Left lung (tissue), 4 donors: ENCODE measurements at regions not wholly inside any gene's neighbourhood (a gene's known extent, or its start where the extent isn't known, plus 50 kb on each side); places are given as distances from the start of the nearest gene placed in this dataset.
"Not testable (repeated sequence)": the region's sequence is repeated elsewhere in the genome, so short reads cannot be mapped to it uniquely, and the experiment has no call there.

Experiments
- ATAC-seq: fragments of 200-7000 bp; cut with Tn5 transposase; one replicate; pipeline ENCODE4 v1.9.1; 2020; ENCODE audit warnings: moderate library complexity
- DNase-seq, 4 donors: peaks; one replicate each; pipeline ENCODE4 v3.0.0-alpha.2; 2013 to 2020
- H3K27ac ChIP-seq, 2 donors: fragments of 200-600 bp; sonication (generic) in 1 of 2; one replicate each; pipeline versions ENCODE4 v1.5.0 to v1.8.0; 2020 to 2021
- H3K27me3 ChIP-seq, 2 donors: fragments of 200-600 bp; sonication (generic) in 1 of 2; one replicate each; pipeline versions ENCODE4 v1.5.0 to v1.8.0; 2020 to 2021
- H3K36me3 ChIP-seq, 2 donors: fragments of 200-600 bp; sonication (generic) in 1 of 2; one replicate each; pipeline versions ENCODE4 v1.5.0 to v1.8.0; 2020 to 2021
- H3K4me1 ChIP-seq, 2 donors: fragments of 200-600 bp; one replicate each; pipeline ENCODE4 v1.8.0; 2021
- H3K4me3 ChIP-seq, 2 donors: fragments of 200-600 bp; sonication (generic) in 1 of 2; one replicate each; pipeline versions ENCODE4 v1.5.0 to v1.8.0; 2020 to 2021; ENCODE audit warnings: mild to moderate bottlenecking in 1 of 2
- H3K9me3 ChIP-seq, 2 donors: fragments of 200-600 bp; sonication (generic) in 1 of 2; one replicate each; pipeline versions ENCODE4 v1.5.0 to v1.8.0; 2020 to 2021
- CTCF ChIP-seq, 2 donors: fragments of 200-600 bp; sonication (generic) in 1 of 2; IDR thresholded peaks; one replicate each; pipeline versions ENCODE4 v1.5.0 to v1.8.0; 2021; ENCODE audit warnings: antibody characterized with exemption in 2 of 2
- intact Hi-C, 2 donors: fragments of 100-400 bp; cut with DNase I; formaldehyde crosslinking; loops; one replicate each; pipeline versions ENCODE4 v1.11.2 to v1.14.2; 2022
- donor health status: DM: no; HTN: yes; CAD: no.
- donor health status: DM: no; HTN: no; CAD: no.

DNA sequence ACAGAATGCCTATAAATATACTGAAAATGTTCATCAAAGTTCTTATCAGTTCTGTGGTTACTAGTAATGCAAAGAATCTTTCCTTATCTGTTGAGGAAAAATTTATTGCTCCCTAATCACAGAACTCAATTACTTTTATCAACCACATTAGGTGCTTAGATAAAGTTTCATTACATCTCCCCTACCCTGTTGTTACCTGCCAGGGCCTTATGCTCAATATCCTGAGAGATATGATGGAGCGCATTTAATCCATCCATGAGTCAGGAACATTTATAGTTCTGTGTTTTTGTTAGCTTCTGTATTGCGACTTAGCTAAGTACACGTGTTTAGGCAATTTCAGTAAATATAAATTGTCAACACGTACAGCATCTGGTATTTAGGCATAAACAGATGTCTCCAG is 164.3 kb upstream of the ST8SIA4 start:
- ATAC-seq (no peak), DNase-seq (no peak)
- intact Hi-C loops: no loop called here
- no peaks in the 10 kb centered on the region for H3K36me3 ChIP-seq
- H3K27me3 ChIP-seq: no peaks in the 10 kb centered on the region
- H3K9me3 ChIP-seq: peaks cover 0 to 12% of the 10 kb centered on the region in 2 donors
- TF ChIP-seq CTCF (IDR thresholded peaks at IDR 0.05): no peak
- no peak overlapping the region for H3K27ac ChIP-seq
- H3K4me1 ChIP-seq: no peaks in the 10 kb centered on the region
- no peak overlapping the region for H3K4me3 ChIP-seq

- intact Hi-C loops: no loop called here
Measured at GRCh38 chr5:101062902-101063301, 159.8 kb upstream of the ST8SIA4 start.

GRCh38 chr5:101047181-101047580 is 144.1 kb upstream of the ST8SIA4 start:
- H3K9me3 ChIP-seq: no peaks in the 10 kb centered on the region
- no peak for DNase-seq
- H3K36me3 ChIP-seq: no peaks in the 10 kb centered on the region
- H3K4me1 ChIP-seq: no peaks in the 10 kb centered on the region
- no peak overlapping the region for H3K4me3 ChIP-seq
- no peak for ATAC-seq
- no peak overlapping the region for H3K27ac ChIP-seq
- H3K27me3 ChIP-seq: no peaks in the 10 kb centered on the region
- TF ChIP-seq CTCF (IDR thresholded peaks at IDR 0.05): no peak
- intact Hi-C loops: no loop called here

More at GRCh38 chr5:101062902-101063301, 159.8 kb upstream of the ST8SIA4 start:
- no peak for TF ChIP-seq CTCF (IDR thresholded peaks at IDR 0.05)
- Histone ChIP-seq H3K4me1 (no peaks in the 10 kb centered on the region), H3K9me3 (peaks cover 0 to 15% of the 10 kb centered on the region in 2 donors), H3K27ac (no peak overlapping the region), H3K36me3 (no peaks in the 10 kb centered on the region), H3K4me3 (no peak overlapping the region), H3K27me3 (no peaks in the 10 kb centered on the region)
- ATAC-seq (no peak), DNase-seq (no peak)

DNA sequence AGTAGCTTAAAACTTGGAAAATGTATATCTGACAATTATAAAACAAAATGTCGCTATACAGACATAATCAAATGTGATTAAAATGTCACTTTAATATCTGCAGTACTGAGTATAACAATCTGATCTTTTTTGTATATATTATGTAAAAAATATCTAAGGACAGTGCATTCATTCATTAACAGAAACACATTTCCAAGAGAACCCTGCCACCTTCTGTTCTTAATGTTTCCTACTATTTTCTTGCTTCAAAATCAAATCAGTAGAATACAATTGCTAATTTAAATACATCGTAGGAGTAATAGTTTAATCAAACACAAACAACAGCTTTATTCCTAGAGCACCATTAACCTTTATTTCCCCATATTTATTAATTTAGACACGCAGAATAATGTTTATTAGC is 142.6 kb upstream of the ST8SIA4 start:
- Histone ChIP-seq H3K4me1 (no peaks in the 10 kb centered on the region), H3K4me3 (no peak overlapping the region), H3K9me3 (no peaks in the 10 kb centered on the region), H3K27ac (no peak overlapping the region), H3K27me3 (no peaks in the 10 kb centered on the region), H3K36me3 (no peaks in the 10 kb centered on the region)
- peak in 1 of 2 donors; percentile 6 for TF ChIP-seq CTCF (IDR thresholded peaks at IDR 0.05)
- intact Hi-C loops: no loop called here
- no peak for ATAC-seq
- DNase-seq: peak in 1 of 4 donors; percentile 2

GRCh38 chr5:101040002-101040401 is 136.9 kb upstream of the ST8SIA4 start:
- H3K27ac ChIP-seq, H3K27me3 ChIP-seq, DNase-seq, H3K9me3 ChIP-seq, H3K4me3 ChIP-seq, intact Hi-C loops, H3K36me3 ChIP-seq, H3K4me1 ChIP-seq, ATAC-seq: not testable (repeated sequence)

- ATAC-seq (no peak), DNase-seq (no peak)
- intact Hi-C loops: no loop called here
- H3K4me3 ChIP-seq: no peak overlapping the region
- no peak for TF ChIP-seq CTCF (IDR thresholded peaks at IDR 0.05)
- H3K4me1 ChIP-seq: no peaks in the 10 kb centered on the region
- H3K36me3 ChIP-seq: no peaks in the 10 kb centered on the region
- no peak overlapping the region for H3K27ac ChIP-seq
- H3K27me3 ChIP-seq: no peaks in the 10 kb centered on the region
- peaks cover 0 to 4% of the 10 kb centered on the region in 2 donors for H3K9me3 ChIP-seq
Measured at GRCh38 chr5:101036778-101037177, 133.7 kb upstream of the ST8SIA4 start.
